Stimulated activated CD4-positive, alpha-beta T cell treated with anti-CD3 and anti-CD28 coated beads, TNF-alpha, amount 100 ng/mL, for 1 hour (primary cell): ENCODE measurements at regions not wholly inside any gene's neighbourhood (a gene's known extent, or its start where the extent isn't known, plus 50 kb on each side); places are given as distances from the start of the nearest gene placed in this dataset.

Experiments used
- DNase-seq, 3 donors: peaks; one replicate each; pipeline ENCODE4 v3.0.0-alpha.2; 2020; ENCODE audit warnings: low read depth in 3 of 3, low spot score in 1 of 3

DNA sequence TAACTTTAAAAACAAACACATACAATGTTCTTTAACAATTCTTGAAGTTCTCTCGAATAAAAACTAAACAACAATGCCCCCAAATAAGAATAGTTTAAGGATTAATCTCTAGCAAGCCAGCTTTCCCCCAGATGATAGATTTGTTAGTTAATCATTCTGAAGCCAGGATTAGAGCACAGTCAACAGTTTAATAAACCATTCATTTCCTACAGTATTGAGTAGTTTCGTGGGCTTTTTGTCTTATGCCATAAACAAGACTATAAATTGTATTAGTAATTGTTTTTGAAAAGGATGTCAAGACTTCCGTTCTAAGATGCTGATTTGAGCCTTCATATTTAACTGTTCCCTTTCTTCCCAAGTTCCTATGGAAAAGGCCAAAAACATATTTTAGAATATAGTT, 136.6 kb downstream of the PIK3R1 start:
- no peak for DNase-seq

- DNase-seq, result no peak
Measured at GRCh38 chr5:68353605-68354004, 138.0 kb downstream of the PIK3R1 start.

DNA sequence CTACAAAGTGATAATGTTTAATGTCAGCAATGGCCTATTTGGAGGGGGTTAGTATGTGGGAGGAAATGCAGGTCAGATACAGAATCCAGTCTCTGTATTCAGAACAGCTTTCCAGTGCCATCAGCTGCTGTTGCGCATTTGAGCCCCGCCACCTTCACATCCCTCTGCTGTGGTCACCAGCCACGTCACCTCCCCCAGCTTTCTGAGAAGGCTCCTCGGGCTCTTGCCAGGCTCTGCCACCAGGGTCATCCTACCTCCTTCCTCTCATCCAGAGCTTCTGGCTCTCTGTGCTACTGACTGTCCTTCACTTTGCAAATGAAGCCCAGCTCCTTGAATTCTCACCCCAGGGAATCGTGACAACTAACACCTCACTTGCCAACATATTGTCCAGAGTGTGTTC, 138.8 kb downstream of the PIK3R1 start:
- DNase-seq, result no peak

- DNase-seq, result no peak
Measured at GRCh38 chr5:68356216-68356615, 140.7 kb downstream of the PIK3R1 start.

GRCh38 chr5:68356623-68357022, 141.1 kb downstream of the PIK3R1 start:
- no peak for DNase-seq

- DNase-seq, result no peak
Measured at GRCh38 chr5:68359699-68360098, 144.1 kb downstream of the PIK3R1 start.

GRCh38 chr5:68362331-68362730, 146.8 kb downstream of the PIK3R1 start:
- no peak for DNase-seq

- no peak for DNase-seq
Measured at GRCh38 chr5:68365889-68366288, 150.3 kb downstream of the PIK3R1 start.

DNA sequence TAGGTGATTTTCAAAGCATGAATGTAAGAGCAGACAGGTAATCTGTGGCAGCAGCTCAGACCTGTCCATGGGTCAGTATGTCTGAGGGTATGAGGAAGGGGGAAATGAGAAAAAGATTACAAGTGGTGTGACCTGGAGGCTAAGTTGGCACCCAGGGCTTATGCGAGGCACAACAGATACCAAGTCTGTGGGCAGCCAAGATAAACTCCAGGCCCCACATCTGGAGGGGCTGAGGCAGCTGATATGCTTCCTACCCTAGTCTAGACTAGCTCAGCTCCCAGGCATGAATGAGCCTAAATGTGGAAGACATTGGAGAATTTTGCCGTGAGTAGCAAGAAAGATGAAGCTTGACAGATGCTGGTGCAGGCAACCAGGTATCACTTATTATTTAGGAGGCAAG, 151.7 kb downstream of the PIK3R1 start:
- no peak for DNase-seq

DNA sequence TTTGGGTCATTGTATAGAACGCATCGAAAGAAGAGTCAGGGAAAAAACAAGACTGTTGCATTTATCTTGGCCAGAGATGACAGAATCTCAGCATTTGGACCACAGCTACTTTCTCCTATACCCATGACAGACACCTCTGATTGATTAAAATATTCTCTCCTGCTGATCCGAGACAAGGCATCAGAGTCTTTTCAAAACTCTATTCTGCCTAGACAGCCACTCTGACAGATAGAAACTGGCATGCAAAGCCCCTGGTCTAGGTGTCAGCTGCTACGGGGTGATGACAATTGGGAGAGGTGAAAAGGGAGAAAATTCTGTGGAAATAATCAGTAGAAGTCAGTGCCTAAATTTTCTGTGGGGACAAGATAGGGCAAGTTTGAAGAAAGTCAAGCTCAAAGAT, 152.2 kb downstream of the PIK3R1 start:
- DNase-seq, result no peak

DNA sequence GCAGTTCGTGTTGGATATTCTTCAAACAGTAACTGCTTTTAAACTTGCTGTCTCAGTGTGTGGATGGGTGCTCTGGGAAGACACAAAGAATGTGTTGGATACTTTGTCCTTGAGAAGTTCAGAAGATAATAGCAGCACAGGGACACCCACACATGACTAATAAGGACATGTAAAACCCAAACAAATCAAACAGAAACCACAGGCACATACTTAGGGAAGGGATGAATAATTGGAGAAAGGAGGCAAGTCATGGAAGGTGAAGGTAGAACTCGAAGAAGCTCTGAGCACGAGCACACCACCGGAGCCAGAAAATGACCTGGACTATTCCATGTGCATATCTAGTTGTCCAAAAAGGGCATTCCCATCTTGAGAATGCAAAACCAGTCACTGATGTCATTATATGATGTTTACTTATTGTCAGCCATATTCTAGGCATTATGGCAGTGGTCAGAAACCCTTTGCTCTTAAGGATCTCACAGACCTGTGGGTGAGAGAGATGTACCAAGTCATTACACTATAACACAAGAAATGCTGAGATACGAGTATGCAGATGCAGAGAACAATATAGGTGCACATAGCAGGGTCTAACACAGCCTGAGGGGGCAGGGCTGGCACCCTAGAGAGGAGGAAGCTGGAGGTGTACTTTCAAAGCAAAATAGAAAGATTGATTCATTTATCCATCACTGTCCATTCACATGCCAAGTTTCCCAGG, 152.9 kb downstream of the PIK3R1 start:
- no peak for DNase-seq

DNA sequence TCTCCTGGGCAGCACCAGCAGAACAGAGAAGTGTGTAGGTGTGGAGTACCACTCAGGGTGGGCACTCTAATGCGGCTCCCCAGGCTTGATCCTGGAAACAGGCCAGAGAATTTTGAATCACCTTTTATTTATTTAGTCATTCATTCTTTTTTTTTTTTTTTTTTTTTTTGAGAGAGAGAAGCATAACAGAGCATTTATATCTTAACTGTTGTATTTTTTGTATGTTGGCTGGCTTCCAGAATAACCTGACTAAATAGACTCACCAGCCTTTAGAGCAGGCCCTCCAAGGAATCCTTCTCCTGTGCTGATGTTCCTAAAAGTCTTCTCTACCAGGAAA, 153.4 kb downstream of the PIK3R1 start:
- DNase-seq, result no peak

DNA sequence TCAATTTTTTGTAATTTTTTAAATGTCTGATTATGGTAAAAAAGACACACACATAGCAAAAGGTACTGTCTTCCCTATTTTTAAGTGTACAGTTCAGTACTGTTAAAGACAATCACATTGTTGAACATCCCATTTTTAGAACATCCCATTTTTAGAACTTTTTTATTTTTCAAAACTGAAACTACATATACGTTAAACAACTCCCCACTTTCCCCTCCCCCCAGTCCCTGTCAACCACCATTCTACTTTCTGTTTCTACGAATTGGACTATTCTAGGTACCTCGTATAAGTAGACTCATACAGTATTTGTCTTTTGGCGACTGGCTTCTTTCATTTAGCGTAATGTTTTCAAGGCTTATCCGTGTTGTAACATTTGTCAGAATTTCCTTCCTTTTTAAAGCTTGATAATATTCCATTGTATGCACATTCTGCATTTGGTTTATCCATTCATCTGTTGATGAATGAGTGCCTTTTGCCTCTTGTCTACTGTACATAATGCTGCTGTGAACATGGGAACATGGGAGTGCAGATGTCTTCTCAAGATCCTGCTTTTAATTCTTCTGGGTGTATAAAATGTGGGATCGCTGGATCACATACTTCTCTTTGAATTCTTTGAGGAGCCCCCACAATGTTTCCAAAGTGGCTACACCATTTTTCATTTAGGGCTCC, 154.0 kb downstream of the PIK3R1 start:
- DNase-seq, result no peak

DNA sequence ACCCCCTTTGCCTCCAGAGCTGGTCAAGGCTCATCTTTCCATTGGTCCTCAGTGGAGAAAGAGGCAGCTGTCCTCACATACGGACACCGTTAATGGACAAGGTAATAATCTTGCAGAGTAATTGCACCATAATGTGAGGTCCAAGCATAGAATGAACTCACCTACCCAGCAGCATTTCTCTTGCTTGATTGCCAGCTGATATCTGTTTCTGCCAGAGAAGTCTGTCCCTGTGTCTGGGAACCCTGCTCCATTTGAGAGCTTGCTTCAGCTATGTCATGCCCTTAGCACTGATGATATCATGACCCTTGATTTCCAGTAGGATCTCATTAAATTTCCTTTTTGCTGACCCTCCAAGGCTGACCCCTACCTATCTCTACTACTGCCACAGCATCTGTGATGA, 154.6 kb downstream of the PIK3R1 start:
- no peak for DNase-seq

DNA sequence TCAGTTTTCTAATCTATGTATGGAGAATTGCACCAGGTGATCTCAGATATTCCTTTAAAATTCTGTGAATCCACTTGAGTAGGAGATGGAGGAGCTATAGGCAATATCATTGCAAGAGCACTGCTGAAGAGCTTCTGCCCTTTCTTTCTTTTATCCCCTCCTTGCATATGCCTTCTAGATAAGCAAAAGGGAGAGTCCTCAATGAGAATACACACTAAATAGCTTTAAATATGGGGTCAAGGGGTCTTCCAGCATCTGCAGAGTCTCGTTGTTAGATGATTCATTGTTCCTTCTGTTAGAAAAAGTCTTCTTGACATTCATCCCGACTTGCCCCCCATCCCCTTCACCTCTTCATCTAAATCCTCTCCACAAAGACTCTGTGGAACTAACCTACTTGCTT, 156.1 kb downstream of the PIK3R1 start:
- DNase-seq, result no peak

- no peak for DNase-seq
Measured at GRCh38 chr5:68372161-68372560, 156.6 kb downstream of the PIK3R1 start.

DNA sequence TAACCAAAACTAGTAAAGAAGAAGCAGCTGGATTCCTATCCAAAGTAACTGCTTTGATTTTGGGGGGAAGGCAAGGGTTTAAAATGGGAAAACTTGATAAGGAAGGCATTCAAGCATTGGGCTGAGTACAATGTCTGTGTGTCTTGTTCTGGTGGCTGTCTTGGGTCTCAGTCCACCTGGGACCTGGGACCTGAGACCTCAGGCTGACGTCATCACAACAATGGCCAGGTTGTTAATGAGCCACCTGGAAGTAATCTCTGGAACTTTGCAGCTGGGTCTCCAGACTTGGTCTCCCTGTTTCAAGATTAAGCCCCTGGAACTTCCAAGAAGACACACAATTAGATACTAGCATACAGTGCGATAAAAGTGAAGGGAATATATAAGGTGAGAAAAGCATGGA, 157.5 kb downstream of the PIK3R1 start:
- no peak for DNase-seq

- DNase-seq, result no peak
Measured at GRCh38 chr5:68374796-68375518, 159.4 kb downstream of the PIK3R1 start.

DNA sequence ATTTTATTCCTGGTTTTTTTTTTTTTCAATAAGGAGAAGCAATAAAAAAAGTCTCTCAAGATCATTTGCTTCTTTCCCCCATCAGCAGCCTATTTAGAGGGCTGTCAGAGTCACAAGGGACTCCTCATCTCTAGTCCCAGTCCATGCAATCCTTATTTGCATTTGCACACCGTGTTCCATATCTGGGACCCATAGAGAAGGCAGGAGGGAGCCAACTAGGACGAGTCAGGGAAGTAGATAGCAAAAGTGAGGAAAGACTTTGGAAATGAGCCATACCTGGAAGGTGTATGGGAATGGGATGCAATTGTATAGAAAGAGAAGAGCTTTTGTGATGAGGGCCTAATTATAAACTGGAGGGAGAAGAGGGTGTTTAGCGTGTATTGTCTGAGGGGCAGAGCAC, 160.0 kb downstream of the PIK3R1 start:
- DNase-seq, result no peak

DNA sequence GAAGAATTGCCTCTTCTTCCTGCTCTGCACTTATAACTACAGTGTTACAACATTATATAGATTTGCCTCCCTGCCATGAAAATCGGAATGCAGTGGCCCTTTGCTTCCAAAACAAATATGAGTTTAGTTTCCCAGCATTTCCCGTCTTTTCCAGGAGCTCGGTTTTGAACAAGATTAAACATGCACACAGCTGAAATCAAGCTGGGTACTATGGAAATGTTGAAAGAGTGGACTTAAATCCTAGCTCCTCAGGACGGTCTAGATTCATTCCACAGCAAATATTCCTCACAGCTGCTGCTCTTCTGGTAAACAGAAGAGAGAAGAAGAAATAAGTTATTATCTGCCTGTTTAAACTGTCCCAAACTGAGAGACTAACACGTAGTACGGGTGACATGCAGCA, 161.4 kb downstream of the PIK3R1 start:
- no peak for DNase-seq

GRCh38 chr5:68377733-68378132, 162.2 kb downstream of the PIK3R1 start:
- no peak for DNase-seq

DNA sequence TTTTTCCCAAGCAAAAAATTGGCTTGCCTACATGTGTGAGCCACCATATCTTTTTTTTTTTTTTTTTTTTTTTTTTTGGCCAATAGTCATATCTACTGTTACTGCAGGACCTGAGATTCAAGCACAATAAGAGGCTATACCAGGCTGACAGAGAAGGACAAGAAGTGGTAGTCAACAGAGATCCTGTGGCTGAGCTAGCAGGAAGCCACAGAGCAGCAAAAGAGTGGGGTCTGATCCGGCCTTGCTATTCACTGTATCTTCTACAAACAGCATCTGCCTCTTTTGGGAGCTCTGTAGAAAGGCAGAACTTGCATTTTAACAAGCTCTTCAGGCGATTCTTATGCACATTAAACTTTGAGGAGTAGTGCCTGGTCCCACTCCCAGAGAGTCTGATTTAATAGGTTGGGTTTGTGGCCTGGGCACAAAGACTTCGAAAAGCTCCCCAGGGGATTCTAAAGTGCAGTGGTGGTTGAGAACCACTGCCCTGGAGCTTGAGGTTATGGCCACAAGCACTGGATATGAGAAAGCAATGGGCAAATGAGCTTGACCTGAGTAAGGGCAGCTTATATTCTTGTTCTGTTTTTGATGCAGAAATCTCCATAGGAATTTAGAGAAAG, 162.8 kb downstream of the PIK3R1 start:
- DNase-seq, result no peak
